ENCODE measurements at regions not wholly inside any gene's neighbourhood (a gene's known extent, or its start where the extent isn't known, plus 50 kb on each side); places are given as distances from the start of the nearest gene placed in this dataset.

GRCh38 chr9:129415942-129416651 is 204.8 kb downstream of the C9orf50 start:
- H4K20me1 ChIP-seq (ENCODE audit: insufficient read depth), result no peaks in the 10 kb centered on the region
- no peaks in the 10 kb centered on the region for H3K79me2 ChIP-seq (ENCODE audit: insufficient read depth, low read length)
- no peak overlapping the region; the same call in 1 of the 2 replicates for H3K9ac ChIP-seq (ENCODE audit: low read length)
- H3K4me3 ChIP-seq (replicated peaks in 1 of 2; ENCODE audit: low read depth in 1 of 2, low read length in 2 of 2), result no peak overlapping the region
- peak overlapping the region; percentile 38; the same call in 1 of the 2 replicates for H3K4me2 ChIP-seq (ENCODE audit: low read length)
- RAD21 ChIA-PET (ENCODE audit: low non-redundant PET in 1 of 2, low total read pairs in 2 of 2, uncharacterized antibody in 2 of 2, unreplicated experiment in 2 of 2), result interaction anchor here in 1 of 2 experiments (1.0 kb wide), 1 partner anchor 67 kb away, joined by 3 read pairs; no protein-coding TSS in a partner anchor
- CTCF ChIA-PET, result no interaction called here
- no peak for ATAC-seq
- TF ChIP-seq POLR2AphosphoS5 (IDR thresholded peaks at IDR 0.05; ENCODE audit: low read depth, low read length), result no peak
- TF ChIP-seq, protein P1, sequence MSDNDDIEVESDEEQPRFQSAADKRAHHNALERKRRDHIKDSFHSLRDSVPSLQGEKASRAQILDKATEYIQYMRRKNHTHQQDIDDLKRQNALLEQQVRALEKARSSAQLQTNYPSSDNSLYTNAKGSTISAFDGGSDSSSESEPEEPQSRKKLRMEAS (IDR thresholded peaks at IDR 0.05), result no peak
- TF ChIP-seq FOSL1 (IDR thresholded peaks at IDR 0.05; ENCODE audit: low read depth), result no peak
- TF ChIP-seq REST (IDR thresholded peaks at IDR 0.05; ENCODE audit: low read depth), result no peak
- TF ChIP-seq EZH2phosphoT487 (IDR thresholded peaks at IDR 0.05; ENCODE audit: borderline replicate concordance), result no peak
- DNase-seq (ENCODE audit: low read depth, low spot score), result no peak
- H3K4me1 ChIP-seq (ENCODE audit: control insufficient read depth in 1 of 2, insufficient read depth in 2 of 2, low read length in 2 of 2), result peaks cover 34 to 69% of the 10 kb centered on the region in 2 experiments
- H3K9me3 ChIP-seq (ENCODE audit: control insufficient read depth in 1 of 2, insufficient read depth in 1 of 2, low read depth in 1 of 2, low read length in 2 of 2), result no peaks in the 10 kb centered on the region
- BruUV-seq (replicated peaks), result no TSS peak
- H3K27ac ChIP-seq (ENCODE audit: low read depth, low read length), result peak overlapping the region; percentile 91; the same call in 1 of the 2 replicates
- no peaks in the 10 kb centered on the region for H3K36me3 ChIP-seq (ENCODE audit: control insufficient read depth in 1 of 2, insufficient read depth in 2 of 2, low read length in 2 of 2)
- H3K27me3 ChIP-seq (ENCODE audit: insufficient read depth, low read length), result no peaks in the 10 kb centered on the region
- POLR2A ChIA-PET, result interaction anchor here (0.9 to 1.2 kb wide), 3 partner anchors 72 to 189 kb away, joined by 3 read pairs; no protein-coding TSS in a partner anchor
- intact Hi-C loops (cut with micrococcal nuclease), result no loop called here
- no peaks in the 10 kb centered on the region for H3K9me2 ChIP-seq (ENCODE audit: insufficient read depth)
- H2AFZ ChIP-seq (ENCODE audit: low read depth, low read length, poor library complexity, severe bottlenecking), result no peak overlapping the region
